H1 (cell line): ENCODE measurements at regions not wholly inside any gene's neighbourhood (a gene's known extent, or its start where the extent isn't known, plus 50 kb on each side); places are given as distances from the start of the nearest gene placed in this dataset.

ENCODE experiments used
- HDAC2 ChIP-seq, 2 experiments: fragments of 300-600 bp in 1 of 2; sonication (generic) in 1 of 2; IDR thresholded peaks; 2 replicates each; pipeline ENCODE4 v1.6.1; 2011 to 2012; ENCODE audit warnings: low read depth in 2 of 2, low read length in 2 of 2, mild to moderate bottlenecking in 2 of 2, moderate library complexity in 2 of 2, borderline replicate concordance in 1 of 2, inconsistent platforms in 1 of 2
- RBBP5 ChIP-seq: IDR thresholded peaks from 2 replicates; pipeline ENCODE4 v1.7.1; 2012; ENCODE audit warnings: low read depth, mild to moderate bottlenecking, inconsistent platforms, low read length, moderate library complexity, borderline replicate concordance

- TF ChIP-seq HDAC2 (IDR thresholded peaks at IDR 0.05; ENCODE audit: borderline replicate concordance in 1 of 2, low read depth in 2 of 2, low read length in 2 of 2) (no peak), RBBP5 (no peak)
- TF ChIP-seq, all 59 proteins: peak for 0
Observed at GRCh38 chr18:44526705-44527415, 153.8 kb upstream of the SETBP1 start (continued).
